SK-N-SH (cell line): ENCODE measurements at regions not wholly inside any gene's neighbourhood (a gene's known extent, or its start where the extent isn't known, plus 50 kb on each side); places are given as distances from the start of the nearest gene placed in this dataset.

Experiments
- CTCF ChIA-PET: fragments of 300-600, 350-600 bp; formaldehyde crosslinking; extraction: SDS; loops from one replicate; lab custom pipeline; 2021; lab: Yijun Ruan, JAX
- POLR2A ChIA-PET: fragments of 350-600 bp; sonication (Branson Sonifier 250); formaldehyde crosslinking; extraction: SDS; loops from one replicate; lab custom pipeline; 2020; ENCODE audit warnings: antibody characterized with exemption, inconsistent platforms; lab: Yijun Ruan, JAX
- DNase-seq: peaks from one replicate; pipeline ENCODE4 v3.0.0; 2012
- H2AFZ ChIP-seq: fragments of 200-600 bp; sonication (generic); 2 replicates; pipeline ENCODE4 v1.8.1; 2016; ENCODE audit warnings: antibody characterized with exemption, mild to moderate bottlenecking, low read depth
- H3F3A ChIP-seq: fragments of 200-600 bp; sonication (generic); replicated peaks from 2 replicates; pipeline ENCODE3; 2016; ENCODE audit warnings: antibody characterized with exemption, mild to moderate bottlenecking; ENCODE audit not compliant: insufficient read depth
- H3K27ac ChIP-seq, 2 experiments: fragments of 200-500 bp in 1 of 2; fragments of 200-600 bp in 1 of 2; sonication (Bioruptor generic) in 1 of 2; sonication (generic), shearing (Covaris generic) in 1 of 2; 2 replicates each; pipeline versions ENCODE4 v1.5.1 to v1.6.1; 2014 to 2016; ENCODE audit warnings: low read depth in 2 of 2, inconsistent platforms in 1 of 2, low read length in 1 of 2, mild to moderate bottlenecking in 1 of 2, mixed read lengths in 1 of 2
- H3K27me3 ChIP-seq: fragments of 200-600 bp; sonication (generic), shearing (Covaris generic); 2 replicates; pipeline ENCODE4 v1.6.1; 2016; ENCODE audit warnings: mixed run types; ENCODE audit not compliant: insufficient read depth
- H3K36me3 ChIP-seq, 2 experiments: fragments of 200-500 bp in 1 of 2; fragments of 200-600 bp in 1 of 2; sonication (Bioruptor generic) in 1 of 2; sonication (generic) in 1 of 2; replicated peaks in 1 of 2; 2 replicates each; pipeline versions ENCODE3 to v1.5.1; 2014 to 2016; ENCODE audit warnings: low read length in 1 of 2, mild to moderate bottlenecking in 1 of 2; ENCODE audit not compliant: insufficient read depth in 2 of 2, control insufficient read depth in 1 of 2
- H3K4me1 ChIP-seq, 2 experiments: fragments of 200-500 bp in 1 of 2; fragments of 200-600 bp in 1 of 2; sonication (Bioruptor generic) in 1 of 2; sonication (generic), shearing (Covaris generic) in 1 of 2; 2 replicates each; pipeline versions ENCODE4 v1.5.1 to v1.6.1; 2014 to 2016; ENCODE audit warnings: low read depth in 1 of 2, low read length in 1 of 2, mixed run types in 1 of 2; ENCODE audit not compliant: insufficient read depth in 2 of 2, control insufficient read depth in 1 of 2
- H3K4me2 ChIP-seq: fragments of 200-600 bp; sonication (generic), shearing (Covaris generic); 2 replicates; pipeline ENCODE4 v1.6.1; 2017; ENCODE audit warnings: mixed run types
- H3K4me3 ChIP-seq, 2 experiments: fragments of 200-500 bp in 1 of 2; fragments of 200-600 bp in 1 of 2; sonication (Bioruptor generic) in 1 of 2; sonication (generic), shearing (Covaris generic) in 1 of 2; 2 replicates each; pipeline versions ENCODE4 v1.5.1 to v1.8.1; 2014 to 2016; ENCODE audit warnings: low read depth in 2 of 2, inconsistent platforms in 1 of 2, low read length in 1 of 2, mild to moderate bottlenecking in 1 of 2, mixed read lengths in 1 of 2, moderate library complexity in 1 of 2
- H3K79me2 ChIP-seq: fragments of 200-600 bp; sonication (generic); 2 replicates; pipeline ENCODE4 v1.8.1; 2017; ENCODE audit warnings: mild to moderate bottlenecking; ENCODE audit not compliant: insufficient read depth
- H3K9ac ChIP-seq: fragments of 200-600 bp; sonication (generic); 2 replicates; pipeline ENCODE4 v1.6.1; 2017; ENCODE audit warnings: mixed run types
- H3K9me2 ChIP-seq: fragments of 200-600 bp; sonication (generic); 2 replicates; pipeline ENCODE4 v1.6.1; 2017; ENCODE audit warnings: mixed run types
- H3K9me3 ChIP-seq: fragments of 200-600 bp; sonication (generic); 2 replicates; pipeline ENCODE4 v1.6.1; 2017; ENCODE audit warnings: mixed run types, mild to moderate bottlenecking, moderate library complexity
- H4K20me1 ChIP-seq: fragments of 200-600 bp; sonication (generic); 2 replicates; pipeline ENCODE4 v1.6.1; 2017; ENCODE audit warnings: mild to moderate bottlenecking, mixed run types; ENCODE audit not compliant: insufficient read depth
- ELF1 ChIP-seq: IDR thresholded peaks from 2 replicates; pipeline ENCODE4 v1.4.0; 2012
- EP300 ChIP-seq, 2 experiments: IDR thresholded peaks; 2 replicates each; pipeline versions ENCODE4 v1.4.0 to v1.6.1; 2012; ENCODE audit warnings: borderline replicate concordance in 1 of 2, low read depth in 1 of 2, low read length in 1 of 2
- EZH2phosphoT487 ChIP-seq: fragments of 200-600 bp; sonication (generic); IDR thresholded peaks from 2 replicates; pipeline ENCODE4 v1.6.1; 2017; ENCODE audit warnings: low read depth, mixed run types, mild to moderate bottlenecking, antibody characterized with exemption, moderate library complexity, borderline replicate concordance
- FOSL2 ChIP-seq: IDR thresholded peaks from 2 replicates; pipeline ENCODE4 v1.4.0; 2012; ENCODE audit warnings: low read depth, mild to moderate bottlenecking, moderate library complexity, borderline replicate concordance
- FOXJ3 ChIP-seq: sonication (generic); formaldehyde crosslinking; IDR thresholded peaks from 2 replicates; pipeline ENCODE4 v1.5.1; 2020; ENCODE audit warnings: mild to moderate bottlenecking, missing genetic modification reagents
- GATA2 ChIP-seq: sonication (generic); formaldehyde crosslinking; IDR thresholded peaks from 2 replicates; pipeline ENCODE4 v1.5.0; 2020; ENCODE audit warnings: mild to moderate bottlenecking, missing genetic modification reagents
- IRF3 ChIP-seq: fragments of 150-350 bp; IDR thresholded peaks from 2 replicates; pipeline ENCODE4 v1.6.1; 2016; ENCODE audit warnings: mild to moderate bottlenecking, low read depth, low read length
- SIN3A ChIP-seq: IDR thresholded peaks from 2 replicates; pipeline ENCODE4 v1.6.1; 2012; ENCODE audit warnings: low read depth, mild to moderate bottlenecking, low read length, moderate library complexity, borderline replicate concordance
- TAF1 ChIP-seq: IDR thresholded peaks from 2 replicates; pipeline ENCODE4 v1.6.1; 2012; ENCODE audit warnings: low read depth, mild to moderate bottlenecking, low read length, moderate library complexity, borderline replicate concordance
- TCF12 ChIP-seq: IDR thresholded peaks from 2 replicates; pipeline ENCODE4 v1.4.0; 2012
- TEAD4 ChIP-seq: IDR thresholded peaks from 2 replicates; pipeline ENCODE4 v1.4.0; 2012; ENCODE audit warnings: mild to moderate bottlenecking, borderline replicate concordance; ENCODE audit not compliant: insufficient read depth
- ZBTB33 ChIP-seq: IDR thresholded peaks from 2 replicates; pipeline ENCODE4 v1.4.0; 2012; ENCODE audit warnings: low read depth, borderline replicate concordance
- WGBS: methylation state at CpG from one replicate; pipeline ENCODE4 v1.1.6; 2017; ENCODE audit warnings: low lambda C conversion rate; 5-methylcytosine and 5-hydroxymethylcytosine counted together
- TF ChIP-seq, protein P1 (sequence below): IDR thresholded peaks from 2 replicates; pipeline ENCODE4; 2012
- TF ChIP-seq, protein P2 (sequence below): IDR thresholded peaks from 2 replicates; pipeline ENCODE4 v1.6.1; 2012; ENCODE audit warnings: mild to moderate bottlenecking, low read depth, low read length, moderate library complexity

- Histone ChIP-seq H3K79me2 (no peaks in the 10 kb centered on the region), H3K4me3 (no peak overlapping the region), H3F3A (no peaks in the 10 kb centered on the region), H3K9me2 (no peaks in the 10 kb centered on the region), H3K27ac (no peak overlapping the region), H3K9me3 (no peaks in the 10 kb centered on the region), H3K27me3 (no peaks in the 10 kb centered on the region), H3K36me3 (no peaks in the 10 kb centered on the region), H3K4me1 (no peaks in the 10 kb centered on the region; a peak in 2 of 4 replicates), H4K20me1 (no peaks in the 10 kb centered on the region), H2AFZ (no peak overlapping the region), H3K4me2 (no peak overlapping the region), H3K9ac (no peak overlapping the region)
- ChIA-PET CTCF (no interaction called here), POLR2A (no interaction called here)
- no peak for DNase-seq
- TF ChIP-seq TAF1, result no peak
- TF ChIP-seq, protein P1, sequence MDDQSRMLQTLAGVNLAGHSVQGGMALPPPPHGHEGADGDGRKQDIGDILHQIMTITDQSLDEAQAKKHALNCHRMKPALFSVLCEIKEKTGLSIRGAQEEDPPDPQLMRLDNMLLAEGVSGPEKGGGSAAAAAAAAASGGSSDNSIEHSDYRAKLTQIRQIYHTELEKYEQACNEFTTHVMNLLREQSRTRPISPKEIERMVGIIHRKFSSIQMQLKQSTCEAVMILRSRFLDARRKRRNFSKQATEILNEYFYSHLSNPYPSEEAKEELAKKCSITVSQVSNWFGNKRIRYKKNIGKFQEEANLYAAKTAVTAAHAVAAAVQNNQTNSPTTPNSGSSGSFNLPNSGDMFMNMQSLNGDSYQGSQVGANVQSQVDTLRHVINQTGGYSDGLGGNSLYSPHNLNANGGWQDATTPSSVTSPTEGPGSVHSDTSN, result no peak
- no peak for TF ChIP-seq ZBTB33
- no peak for TF ChIP-seq IRF3
- TF ChIP-seq TEAD4, result no peak
- TF ChIP-seq TCF12, result no peak
- TF ChIP-seq EZH2phosphoT487, result no peak
- no peak for TF ChIP-seq GATA2 (CRISPR knock-in tag)
- no peak for TF ChIP-seq ELF1
- WGBS, result 43% methylated on average over 5 of the region's 5 CpGs
Measured at GRCh38 chr10:6763001-6763400, 182.9 kb upstream of the PRKCQ start.

- POLR2A ChIA-PET, result no interaction called here
Measured at GRCh38 chr10:6759961-6760360, 179.9 kb upstream of the PRKCQ start.

More at GRCh38 chr10:6759961-6760360, 179.9 kb upstream of the PRKCQ start:
- no peaks in the 10 kb centered on the region for H3K27me3 ChIP-seq
- no peak overlapping the region for H3K4me3 ChIP-seq
- 42% methylated on average over 1 of the region's 1 CpG for WGBS
- H2AFZ ChIP-seq, result no peak overlapping the region
- CTCF ChIA-PET, result no interaction called here
- H3K36me3 ChIP-seq, result no peaks in the 10 kb centered on the region
- no peak overlapping the region for H3K9ac ChIP-seq
- H3K4me1 ChIP-seq, result no peaks in the 10 kb centered on the region; a peak in 1 of 4 replicates
- TF ChIP-seq SIN3A (no peak), FOXJ3 (CRISPR knock-in tag) (no peak), GATA2 (CRISPR knock-in tag) (no peak), FOSL2 (no peak), EP300 (IDR thresholded peaks at IDR 0.05; ENCODE audit: borderline replicate concordance in 1 of 2, low read depth in 1 of 2, low read length in 1 of 2) (no peak), TCF12 (no peak)
- TF ChIP-seq, protein P2, sequence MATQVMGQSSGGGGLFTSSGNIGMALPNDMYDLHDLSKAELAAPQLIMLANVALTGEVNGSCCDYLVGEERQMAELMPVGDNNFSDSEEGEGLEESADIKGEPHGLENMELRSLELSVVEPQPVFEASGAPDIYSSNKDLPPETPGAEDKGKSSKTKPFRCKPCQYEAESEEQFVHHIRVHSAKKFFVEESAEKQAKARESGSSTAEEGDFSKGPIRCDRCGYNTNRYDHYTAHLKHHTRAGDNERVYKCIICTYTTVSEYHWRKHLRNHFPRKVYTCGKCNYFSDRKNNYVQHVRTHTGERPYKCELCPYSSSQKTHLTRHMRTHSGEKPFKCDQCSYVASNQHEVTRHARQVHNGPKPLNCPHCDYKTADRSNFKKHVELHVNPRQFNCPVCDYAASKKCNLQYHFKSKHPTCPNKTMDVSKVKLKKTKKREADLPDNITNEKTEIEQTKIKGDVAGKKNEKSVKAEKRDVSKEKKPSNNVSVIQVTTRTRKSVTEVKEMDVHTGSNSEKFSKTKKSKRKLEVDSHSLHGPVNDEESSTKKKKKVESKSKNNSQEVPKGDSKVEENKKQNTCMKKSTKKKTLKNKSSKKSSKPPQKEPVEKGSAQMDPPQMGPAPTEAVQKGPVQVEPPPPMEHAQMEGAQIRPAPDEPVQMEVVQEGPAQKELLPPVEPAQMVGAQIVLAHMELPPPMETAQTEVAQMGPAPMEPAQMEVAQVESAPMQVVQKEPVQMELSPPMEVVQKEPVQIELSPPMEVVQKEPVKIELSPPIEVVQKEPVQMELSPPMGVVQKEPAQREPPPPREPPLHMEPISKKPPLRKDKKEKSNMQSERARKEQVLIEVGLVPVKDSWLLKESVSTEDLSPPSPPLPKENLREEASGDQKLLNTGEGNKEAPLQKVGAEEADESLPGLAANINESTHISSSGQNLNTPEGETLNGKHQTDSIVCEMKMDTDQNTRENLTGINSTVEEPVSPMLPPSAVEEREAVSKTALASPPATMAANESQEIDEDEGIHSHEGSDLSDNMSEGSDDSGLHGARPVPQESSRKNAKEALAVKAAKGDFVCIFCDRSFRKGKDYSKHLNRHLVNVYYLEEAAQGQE, result no peak
- H4K20me1 ChIP-seq, result no peaks in the 10 kb centered on the region
- no peaks in the 10 kb centered on the region for H3K79me2 ChIP-seq
- no peak overlapping the region for H3K4me2 ChIP-seq
- H3F3A ChIP-seq, result no peaks in the 10 kb centered on the region
- no peaks in the 10 kb centered on the region for H3K9me2 ChIP-seq
- H3K9me3 ChIP-seq, result no peaks in the 10 kb centered on the region
- H3K27ac ChIP-seq, result no peak overlapping the region
- no peak for DNase-seq
